Upper lobe of left lung (tissue), 6 donors: ENCODE measurements at regions not wholly inside any gene's neighbourhood (a gene's known extent, or its start where the extent isn't known, plus 50 kb on each side); places are given as distances from the start of the nearest gene placed in this dataset.

ENCODE experiments used
- ATAC-seq, 2 donors: fragments of 200-7000 bp; cut with Tn5 transposase; one replicate each; pipeline ENCODE4 v1.9.1; 2022; ENCODE audit warnings: mild to moderate bottlenecking in 2 of 2, moderate library complexity in 2 of 2; ENCODE audit not compliant: low FRiP score in 2 of 2
- DNase-seq, 2 donors: peaks; one replicate each; pipeline ENCODE4 v3.0.0-alpha.2; 2019 to 2020
- H3K27ac ChIP-seq, 4 donors: fragments of 200-600 bp; sonication (generic); one replicate each; pipeline ENCODE4 v1.5.1; 2016 to 2019
- H3K27me3 ChIP-seq, 4 donors: fragments of 200-600 bp; sonication (generic); one replicate each; pipeline ENCODE4 v1.5.1; 2017 to 2019
- H3K36me3 ChIP-seq, 4 donors: fragments of 200-600 bp; sonication (generic); one replicate each; pipeline ENCODE4 v1.5.1; 2016 to 2019
- H3K4me1 ChIP-seq, 4 donors: fragments of 200-600 bp; sonication (generic); one replicate each; pipeline ENCODE4 v1.5.1; 2018 to 2019
- H3K4me3 ChIP-seq, 4 donors: fragments of 200-600 bp; sonication (generic); one replicate each; pipeline ENCODE4 v1.5.1; 2017 to 2019; ENCODE audit warnings: mild to moderate bottlenecking in 2 of 4, moderate library complexity in 1 of 4
- H3K9me3 ChIP-seq, 4 donors: fragments of 200-600 bp; sonication (generic); one replicate each; pipeline ENCODE4 v1.5.1; 2018 to 2019
- EP300 ChIP-seq, 4 donors: sonication (generic); formaldehyde crosslinking; IDR thresholded peaks; one replicate each; pipeline ENCODE4 v1.5.1; 2017; ENCODE audit warnings: antibody characterized with exemption in 4 of 4, control low read depth in 2 of 4
- POLR2A ChIP-seq, 4 donors: fragments of 450-650 bp; IDR thresholded peaks; one replicate each; pipeline ENCODE4 v1.5.1; 2016 to 2017; ENCODE audit warnings: antibody characterized with exemption in 4 of 4, mild to moderate bottlenecking in 2 of 4
- POLR2AphosphoS5 ChIP-seq, 2 donors: sonication (generic); formaldehyde crosslinking; IDR thresholded peaks; one replicate each; pipeline ENCODE4 v1.5.1; 2017; ENCODE audit warnings: antibody characterized with exemption in 2 of 2
- WGBS, 2 donors: methylation state at CpG; one replicate each; pipeline ENCODE4 v1.1.5; 2017 to 2018; 5-methylcytosine and 5-hydroxymethylcytosine counted together
- TF ChIP-seq, protein P1 (sequence below), 6 experiments: fragments of 450-650 bp in 4 of 6; fragments of 200-600 bp in 2 of 6; sonication (generic) in 2 of 6; IDR thresholded peaks; one replicate each; pipeline ENCODE4 v1.5.1; 2016 to 2019; ENCODE audit warnings: antibody characterized with exemption in 6 of 6
- donor health status: DM: no; HTN: no; CAD: no; lungs with moderate emphysema.
- donor health status: DM: no; HTN: yes; CAD: no; lungs with severe emphysema.

DNA sequence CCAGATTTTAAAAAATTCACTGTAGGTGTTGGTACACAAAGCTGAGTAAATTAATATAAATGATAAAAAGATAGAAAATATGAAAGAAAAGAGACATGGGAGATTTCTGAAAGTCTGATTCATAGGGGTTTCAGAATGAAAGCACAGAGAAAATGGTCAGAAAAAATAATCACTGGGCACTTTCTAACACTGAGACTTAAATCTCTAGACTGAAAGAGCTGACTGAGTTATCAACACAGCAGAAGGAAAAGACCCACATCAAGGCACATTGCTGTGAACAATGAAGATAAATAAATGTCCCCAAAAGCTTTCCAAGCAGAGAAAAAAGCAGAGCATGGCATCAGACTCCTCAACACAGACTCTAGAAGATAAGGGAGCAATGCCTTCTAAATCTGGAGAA lies 277.2 kb downstream of the BCL2 start:
- H3K36me3 ChIP-seq = no peaks in the 10 kb centered on the region
- H3K27me3 ChIP-seq = no peaks in the 10 kb centered on the region
- DNase-seq (no peak), ATAC-seq (no peak)
- no peak overlapping the region for H3K27ac ChIP-seq
- peaks cover 0 to 10% (median 0%) of the 10 kb centered on the region in 4 donors for H3K4me1 ChIP-seq
- no peaks in the 10 kb centered on the region for H3K9me3 ChIP-seq
- no peak for TF ChIP-seq POLR2AphosphoS5 (IDR thresholded peaks at IDR 0.05)
- no peak for TF ChIP-seq POLR2A (IDR thresholded peaks at IDR 0.05)
- TF ChIP-seq, protein P1, sequence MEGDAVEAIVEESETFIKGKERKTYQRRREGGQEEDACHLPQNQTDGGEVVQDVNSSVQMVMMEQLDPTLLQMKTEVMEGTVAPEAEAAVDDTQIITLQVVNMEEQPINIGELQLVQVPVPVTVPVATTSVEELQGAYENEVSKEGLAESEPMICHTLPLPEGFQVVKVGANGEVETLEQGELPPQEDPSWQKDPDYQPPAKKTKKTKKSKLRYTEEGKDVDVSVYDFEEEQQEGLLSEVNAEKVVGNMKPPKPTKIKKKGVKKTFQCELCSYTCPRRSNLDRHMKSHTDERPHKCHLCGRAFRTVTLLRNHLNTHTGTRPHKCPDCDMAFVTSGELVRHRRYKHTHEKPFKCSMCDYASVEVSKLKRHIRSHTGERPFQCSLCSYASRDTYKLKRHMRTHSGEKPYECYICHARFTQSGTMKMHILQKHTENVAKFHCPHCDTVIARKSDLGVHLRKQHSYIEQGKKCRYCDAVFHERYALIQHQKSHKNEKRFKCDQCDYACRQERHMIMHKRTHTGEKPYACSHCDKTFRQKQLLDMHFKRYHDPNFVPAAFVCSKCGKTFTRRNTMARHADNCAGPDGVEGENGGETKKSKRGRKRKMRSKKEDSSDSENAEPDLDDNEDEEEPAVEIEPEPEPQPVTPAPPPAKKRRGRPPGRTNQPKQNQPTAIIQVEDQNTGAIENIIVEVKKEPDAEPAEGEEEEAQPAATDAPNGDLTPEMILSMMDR (IDR thresholded peaks at IDR 0.05) = no peak
- TF ChIP-seq EP300 (IDR thresholded peaks at IDR 0.05) = no peak
- no peak overlapping the region for H3K4me3 ChIP-seq

DNA sequence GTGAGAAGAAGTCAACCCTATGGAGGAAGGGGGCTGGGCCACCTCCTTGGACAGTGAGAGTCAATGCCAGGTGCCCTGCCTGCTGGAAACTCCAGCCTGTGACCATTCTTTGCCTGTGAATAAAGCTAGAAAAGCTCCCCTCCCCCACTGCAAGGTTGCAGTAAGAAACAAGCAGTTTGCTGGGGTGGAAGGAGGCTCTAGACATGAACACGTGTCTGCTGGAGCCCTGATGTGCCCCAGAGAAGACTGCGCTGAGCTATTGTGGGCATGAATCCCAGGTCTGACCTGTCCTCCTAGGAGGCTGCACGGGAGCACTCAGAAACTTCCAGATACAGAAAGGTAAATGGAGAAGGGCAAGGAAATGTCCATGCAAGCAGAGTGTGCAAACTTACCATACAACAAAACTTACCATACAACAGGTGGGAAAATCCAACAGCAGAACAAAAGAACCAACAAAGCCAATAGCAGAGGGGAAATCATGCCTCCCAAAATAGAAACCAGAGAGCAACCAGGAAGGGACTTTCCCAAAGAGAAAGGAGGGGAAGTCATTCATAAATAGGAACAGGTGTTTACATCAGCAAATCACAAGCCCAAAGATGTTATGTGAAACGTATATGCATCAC lies 278.7 kb downstream of the BCL2 start:
- 58 to 59% methylated on average over 4 of the region's 4 CpGs for WGBS, 2 donors
- no peaks in the 10 kb centered on the region for H3K27me3 ChIP-seq
- no peak for ATAC-seq
- H3K4me3 ChIP-seq = no peak overlapping the region
- H3K9me3 ChIP-seq = no peaks in the 10 kb centered on the region
- TF ChIP-seq POLR2A (IDR thresholded peaks at IDR 0.05) = no peak
- no peak for TF ChIP-seq EP300 (IDR thresholded peaks at IDR 0.05)
- no peak for TF ChIP-seq POLR2AphosphoS5 (IDR thresholded peaks at IDR 0.05)
- TF ChIP-seq, protein P1 (IDR thresholded peaks at IDR 0.05) = no peak
- H3K4me1 ChIP-seq = peaks cover 0 to 10% (median 0%) of the 10 kb centered on the region in 4 donors
- H3K36me3 ChIP-seq = no peaks in the 10 kb centered on the region
- H3K27ac ChIP-seq = no peak overlapping the region
- no peak for DNase-seq

DNA sequence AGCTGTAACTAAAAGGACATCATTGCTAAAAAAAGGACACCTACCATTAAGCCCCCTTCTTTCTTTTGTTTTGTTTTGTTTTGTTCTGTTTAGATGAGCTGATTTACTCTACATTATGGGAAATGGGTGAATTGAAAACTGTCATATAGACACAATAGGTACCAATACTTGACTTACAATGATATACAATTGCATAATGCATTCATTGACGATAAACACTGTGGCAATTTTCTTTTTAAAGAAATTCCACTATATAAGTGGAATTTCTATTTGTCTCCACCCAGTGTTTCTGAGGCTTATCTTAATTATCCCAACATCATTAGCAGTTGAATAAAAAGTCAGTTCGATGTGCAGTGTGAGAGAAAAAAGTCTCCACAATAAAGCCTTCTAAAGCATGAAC lies 282.1 kb downstream of the BCL2 start:
- Histone ChIP-seq H3K4me3 (no peak overlapping the region), H3K27me3 (no peaks in the 10 kb centered on the region), H3K4me1 (peaks cover 0 to 10% (median 0%) of the 10 kb centered on the region in 4 donors), H3K9me3 (no peaks in the 10 kb centered on the region), H3K27ac (no peak overlapping the region), H3K36me3 (no peaks in the 10 kb centered on the region)
- DNase-seq (no peak), ATAC-seq (no peak)
- 88 to 90% methylated on average over 2 of the region's 2 CpGs for WGBS, 2 donors
- no peak for TF ChIP-seq POLR2AphosphoS5 (IDR thresholded peaks at IDR 0.05)
- TF ChIP-seq, protein P1 (IDR thresholded peaks at IDR 0.05) = no peak
- TF ChIP-seq POLR2A (IDR thresholded peaks at IDR 0.05) = no peak
- TF ChIP-seq EP300 (IDR thresholded peaks at IDR 0.05) = no peak

DNA sequence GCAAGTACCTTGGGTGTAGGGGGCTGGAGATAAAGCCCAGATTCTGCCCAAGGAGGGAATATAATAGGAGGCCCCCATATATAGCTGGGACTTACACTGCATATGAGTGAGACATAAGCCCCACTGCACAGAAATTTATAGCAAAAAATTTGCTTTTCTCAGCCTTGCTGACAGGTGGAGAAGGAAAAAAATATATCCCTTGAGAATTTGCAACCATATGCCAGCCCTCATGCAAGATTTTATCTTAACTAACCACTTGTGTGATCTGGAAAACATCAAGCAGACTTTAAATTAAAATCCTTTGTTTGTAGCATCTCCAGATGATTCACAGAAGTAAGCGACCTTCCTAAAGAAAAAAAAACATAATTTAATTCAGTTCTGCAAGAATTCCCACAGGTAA lies 288.2 kb downstream of the BCL2 start:
- Histone ChIP-seq H3K27ac (no peak overlapping the region), H3K4me1 (no peaks in the 10 kb centered on the region), H3K36me3 (no peaks in the 10 kb centered on the region), H3K4me3 (no peak overlapping the region), H3K9me3 (no peaks in the 10 kb centered on the region), H3K27me3 (no peaks in the 10 kb centered on the region)
- no peak for ATAC-seq
- TF ChIP-seq POLR2AphosphoS5 (IDR thresholded peaks at IDR 0.05) (no peak), EP300 (IDR thresholded peaks at IDR 0.05) (no peak), POLR2A (IDR thresholded peaks at IDR 0.05) (no peak)
- TF ChIP-seq, protein P1 (IDR thresholded peaks at IDR 0.05) = no peak
- no peak for DNase-seq
- WGBS, 2 donors = 84 to 85% methylated on average over 1 of the region's 1 CpG
